Forelimb muscle (tissue), 1 donor: ENCODE measurements at regions not wholly inside any gene's neighbourhood (a gene's known extent, or its start where the extent isn't known, plus 50 kb on each side); places are given as distances from the start of the nearest gene placed in this dataset.
"Not testable (repeated sequence)": the region's sequence is repeated elsewhere in the genome, so short reads cannot be mapped to it uniquely, and the experiment has no call there.

Source experiments
- DNase-seq: peaks from one replicate; pipeline ENCODE4 v3.0.0-alpha.2; 2013; ENCODE audit warnings: low read depth

GRCh38 chrX:145881175-145881995 is 63.8 kb downstream of the SLITRK2 start:
- DNase-seq, result peak; percentile 5

- DNase-seq, result no peak
Measured at GRCh38 chrX:145886469-145886868, 68.8 kb downstream of the SLITRK2 start.

DNA sequence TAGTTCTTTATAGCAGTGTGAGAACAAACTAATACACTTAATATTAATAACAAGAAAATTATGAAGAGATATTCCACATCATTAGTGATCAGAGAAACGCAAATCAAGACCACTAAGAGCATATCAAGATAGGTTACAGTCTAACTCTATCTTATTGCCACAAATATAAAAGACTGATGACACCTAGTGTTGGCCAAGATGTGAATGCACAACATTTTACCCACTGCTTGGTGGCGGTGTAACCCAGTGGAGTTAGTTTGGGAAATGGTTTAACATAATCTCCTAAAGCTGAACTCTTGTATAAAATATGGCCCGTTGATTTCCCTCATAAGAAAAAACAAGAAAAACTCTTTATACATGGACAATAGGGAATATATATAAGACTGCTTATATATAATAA is 92.4 kb downstream of the SLITRK2 start:
- DNase-seq, result no peak

GRCh38 chrX:145919400-145919799 is 101.8 kb downstream of the SLITRK2 start:
- DNase-seq, result no peak

GRCh38 chrX:145923376-145923775 is 105.7 kb downstream of the SLITRK2 start:
- DNase-seq, result no peak

DNA sequence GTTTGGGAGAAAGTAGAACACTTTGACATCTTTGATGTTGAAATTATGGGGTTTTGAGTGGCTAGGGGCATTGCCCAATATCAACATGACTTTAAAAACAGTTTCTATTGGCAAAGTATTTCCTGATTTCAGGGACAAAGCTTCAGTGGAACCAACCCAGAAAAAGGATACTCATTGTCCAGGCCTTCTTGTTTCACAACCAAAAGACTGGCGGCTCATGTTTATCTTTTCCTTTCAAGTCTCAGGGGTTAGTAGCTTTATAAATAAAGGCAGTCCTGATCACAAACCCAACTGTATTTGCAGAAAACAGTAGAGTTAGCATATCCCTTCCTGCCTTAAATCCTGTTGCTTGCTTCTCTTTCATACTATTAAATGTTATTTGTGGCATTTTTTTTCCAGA is 119.1 kb downstream of the SLITRK2 start:
- no peak for DNase-seq

- DNase-seq, result no peak
Measured at GRCh38 chrX:145949056-145949455, 131.4 kb downstream of the SLITRK2 start.

DNA sequence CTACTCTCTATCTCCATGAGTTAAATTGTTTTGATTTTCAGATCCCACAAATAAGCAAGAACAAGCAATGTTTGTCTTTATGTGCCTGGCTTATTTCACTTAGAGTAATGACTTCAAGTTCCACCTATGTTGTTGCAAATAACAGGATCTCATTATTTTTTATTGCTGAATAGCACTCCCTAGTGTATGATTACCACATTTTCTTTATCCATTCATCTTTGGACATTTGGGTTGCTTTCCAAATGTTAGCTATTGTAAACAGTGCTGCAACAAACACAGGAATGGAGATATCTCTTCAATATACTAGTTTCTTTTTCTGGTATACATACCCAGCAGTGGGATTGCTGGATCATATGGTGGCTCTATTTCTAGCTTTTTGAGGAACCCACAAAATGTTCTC is 136.0 kb downstream of the SLITRK2 start:
- DNase-seq, result no peak

DNA sequence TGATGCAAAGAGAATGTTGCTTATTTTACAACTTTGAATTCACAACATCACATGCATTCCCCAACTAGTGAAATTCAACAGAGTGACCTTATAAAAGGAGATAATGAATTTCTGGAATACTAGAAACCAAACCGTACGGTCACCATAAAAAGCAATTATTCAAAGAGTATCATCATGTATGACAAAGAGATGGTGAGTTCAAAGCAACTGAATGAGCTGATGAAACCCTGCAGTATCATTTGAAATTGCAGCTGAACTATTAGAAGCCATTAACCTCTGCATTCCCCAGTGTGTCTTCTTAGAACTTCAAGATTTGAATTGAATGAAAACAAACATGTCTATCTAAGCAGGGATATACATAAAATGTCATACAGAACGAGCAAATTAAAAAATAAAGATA is 172.4 kb downstream of the SLITRK2 start:
- DNase-seq, result no peak

DNA sequence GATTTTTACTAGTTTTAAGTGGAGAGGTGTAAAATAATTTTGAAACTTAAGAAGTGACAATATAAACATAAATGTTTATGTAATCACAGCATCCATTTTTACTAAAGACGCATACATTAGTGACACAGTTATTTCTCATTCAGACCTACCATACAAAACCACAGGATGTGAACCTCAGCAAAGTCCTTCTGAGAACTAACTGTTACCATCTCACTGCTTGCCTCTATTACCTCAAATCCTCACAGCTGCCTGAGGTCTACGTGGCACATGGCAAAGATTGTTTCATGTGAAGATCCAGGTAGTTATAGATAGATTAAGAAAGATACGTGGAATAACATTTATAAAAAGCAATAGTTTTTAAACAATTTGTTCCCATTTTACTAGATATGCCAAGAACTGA is 189.0 kb downstream of the SLITRK2 start:
- no peak for DNase-seq

DNA sequence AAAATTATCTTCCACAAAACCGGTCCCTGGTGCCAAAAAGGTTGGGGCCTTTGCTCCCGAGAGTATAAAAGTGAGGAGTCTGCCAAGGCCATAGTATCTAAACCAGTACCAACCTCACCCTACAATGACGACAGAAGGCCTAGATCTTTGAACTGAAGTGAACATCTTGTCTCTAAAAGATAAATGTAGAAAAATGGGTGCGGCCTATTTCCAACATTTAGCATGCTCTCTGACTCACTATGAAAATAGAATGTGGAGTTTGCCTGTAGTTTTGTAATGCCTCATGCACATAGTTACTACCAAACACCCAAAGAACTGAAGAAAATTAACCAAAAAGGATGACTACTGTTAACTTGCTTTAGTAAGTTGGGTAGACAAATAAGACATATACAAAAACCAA is 218.4 kb downstream of the SLITRK2 start:
- no peak for DNase-seq

GRCh38 chrX:146041741-146042140 is 224.1 kb downstream of the SLITRK2 start:
- no peak for DNase-seq

- not testable (repeated sequence) for DNase-seq
Measured at GRCh38 chrX:146046011-146046715, 228.5 kb downstream of the SLITRK2 start.

- not testable (repeated sequence) for DNase-seq
Measured at GRCh38 chrX:146049568-146049967, 231.9 kb downstream of the SLITRK2 start.

GRCh38 chrX:146054311-146054710 is 236.7 kb downstream of the SLITRK2 start:
- no peak for DNase-seq

DNA sequence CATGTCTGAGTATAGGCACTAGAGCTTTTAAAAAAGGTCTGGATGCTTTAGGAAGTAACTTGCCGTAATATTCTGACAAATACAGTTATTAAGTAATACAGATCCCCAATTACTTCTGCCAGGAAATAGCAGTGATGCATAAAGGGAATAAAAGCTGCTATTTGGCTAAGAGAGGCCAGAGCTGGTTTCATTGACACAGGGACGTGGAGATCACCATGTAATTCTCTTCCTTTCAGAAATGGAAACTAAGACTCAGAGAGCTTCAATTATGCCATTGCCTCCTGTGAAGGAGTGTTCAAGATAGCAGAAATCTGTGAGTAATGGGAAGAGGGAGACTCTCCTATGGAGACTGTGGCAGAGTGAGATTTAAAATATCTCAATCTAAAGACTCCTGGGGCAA is 238.1 kb downstream of the SLITRK2 start:
- DNase-seq, result no peak

- DNase-seq, result no peak
Measured at GRCh38 chrX:146056511-146057081, 239.0 kb downstream of the SLITRK2 start.

DNA sequence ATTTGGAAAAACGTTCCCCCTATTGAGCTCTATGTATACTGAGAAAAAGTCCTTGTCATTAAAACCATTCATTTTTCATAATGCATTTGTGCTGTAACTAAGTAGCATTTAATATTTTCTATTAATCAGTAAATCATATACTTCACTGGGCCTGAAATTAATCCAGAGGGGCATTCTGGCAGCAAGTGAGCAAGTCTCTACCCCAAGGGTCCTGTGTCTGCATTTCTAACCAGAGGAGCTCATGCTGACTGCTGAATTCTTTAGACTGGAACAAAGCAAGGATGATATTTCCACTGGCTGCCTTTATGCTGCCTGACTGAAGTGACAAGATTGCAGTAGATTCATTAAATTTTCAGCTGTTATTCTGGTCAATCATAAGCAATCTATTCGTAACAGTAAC is 246.5 kb downstream of the SLITRK2 start:
- no peak for DNase-seq

DNA sequence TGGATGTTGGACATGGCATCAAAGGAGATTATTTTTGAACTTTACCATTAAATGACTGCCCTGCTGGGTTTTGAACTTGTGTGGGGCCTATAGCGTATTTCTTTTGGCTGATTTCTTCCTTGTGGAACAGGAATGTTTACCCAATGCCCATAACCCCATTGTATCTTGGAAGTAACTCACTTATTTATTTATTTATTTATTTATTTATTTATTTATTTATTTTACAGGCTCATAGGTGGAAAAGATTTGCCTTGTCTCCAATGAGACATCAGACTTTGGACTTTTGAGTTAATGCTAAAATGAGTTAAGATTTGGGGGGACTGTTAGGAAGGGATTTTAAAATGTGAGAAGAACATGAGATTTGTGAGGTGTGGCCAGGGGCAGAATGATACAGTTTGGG is 273.1 kb downstream of the SLITRK2 start:
- no peak for DNase-seq

GRCh38 chrX:146109362-146109761 is 291.7 kb downstream of the SLITRK2 start:
- no peak for DNase-seq

DNA sequence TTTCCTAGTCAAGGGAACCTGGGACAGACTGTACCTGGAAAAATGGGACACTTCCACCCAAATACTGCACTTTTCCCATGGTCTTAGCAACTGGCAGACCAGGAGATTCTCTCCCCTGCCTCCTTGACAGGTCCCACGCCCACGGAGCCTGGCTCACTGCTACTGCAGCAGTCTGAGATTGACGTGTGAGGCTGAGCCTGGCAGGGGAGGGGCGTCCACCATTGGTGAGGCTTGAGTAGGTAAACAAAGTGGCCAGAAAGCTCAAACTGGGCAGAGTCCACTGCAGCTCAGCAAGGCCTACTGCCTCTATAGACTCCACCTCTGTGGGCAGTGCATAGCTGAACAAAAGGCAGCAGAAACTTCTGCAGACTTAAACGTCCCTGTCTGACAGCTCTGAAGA is 301.4 kb downstream of the SLITRK2 start:
- not testable (repeated sequence) for DNase-seq

- DNase-seq, result no peak
Measured at GRCh38 chrX:146127617-146128016, 310.0 kb downstream of the SLITRK2 start.

GRCh38 chrX:146141221-146141620 is 323.6 kb downstream of the SLITRK2 start:
- no peak for DNase-seq
